22Rv1 (cell line): ENCODE measurements at regions not wholly inside any gene's neighbourhood (a gene's known extent, or its start where the extent isn't known, plus 50 kb on each side); places are given as distances from the start of the nearest gene placed in this dataset.

Experiments used
- H3K27ac ChIP-seq: fragments of 450-650 bp; 2 replicates; pipeline ENCODE4 v1.5.1; 2017
- CTCF ChIP-seq: fragments of 450-650 bp; IDR thresholded peaks from 2 replicates; pipeline ENCODE4 v1.5.1; 2017; ENCODE audit warnings: mild to moderate bottlenecking
- ZFX ChIP-seq: fragments of 450-650 bp; IDR thresholded peaks from 2 replicates; pipeline ENCODE4 v1.6.1; 2017; ENCODE audit warnings: antibody characterized with exemption, borderline replicate concordance

GRCh38 chr3:46124216-46125177, 83.6 kb downstream of the CCR1 start:
- TF ChIP-seq ZFX (no peak), CTCF (no peak)
- no peak overlapping the region for H3K27ac ChIP-seq

DNA sequence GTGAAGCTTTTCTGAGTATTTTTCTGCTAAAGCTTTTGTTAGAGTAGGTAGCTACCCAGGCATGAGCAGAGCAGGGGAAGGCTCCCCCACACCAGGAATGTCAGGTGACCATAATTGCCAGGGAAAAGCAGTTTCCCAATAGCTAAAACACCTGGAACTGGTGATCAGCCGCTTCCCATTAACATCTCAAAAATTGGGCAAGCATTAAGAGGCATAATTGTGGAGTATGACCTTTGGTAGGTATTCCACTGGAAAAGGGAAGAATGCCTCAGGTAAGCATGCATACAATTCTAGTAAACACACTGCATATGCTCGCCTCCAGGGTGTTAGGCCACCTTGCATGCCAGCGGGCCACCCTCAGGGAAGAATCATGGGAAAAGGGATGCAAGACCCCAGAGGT, 84.5 kb downstream of the CCR1 start:
- H3K27ac ChIP-seq: no peak overlapping the region
- TF ChIP-seq ZFX (no peak), CTCF (no peak)

DNA sequence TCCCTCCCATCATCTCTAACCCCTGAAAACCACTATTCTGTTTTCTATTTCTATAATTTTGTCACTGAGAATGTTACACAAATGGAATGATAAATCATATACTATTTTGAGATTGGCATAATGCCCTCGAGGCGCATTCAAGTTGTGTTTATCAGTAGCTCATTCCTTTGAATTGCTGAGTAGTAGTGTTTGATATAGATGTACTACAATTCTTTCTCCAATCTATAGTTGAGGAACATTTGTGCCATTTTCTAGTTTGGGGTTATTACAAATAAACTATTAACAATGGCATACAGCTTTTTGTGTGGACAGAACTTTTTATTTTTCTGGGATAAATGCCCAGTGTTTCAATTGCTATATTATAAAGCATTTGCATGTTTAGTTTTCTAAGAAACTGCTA, 86.0 kb downstream of the CCR1 start:
- no peak overlapping the region for H3K27ac ChIP-seq
- no peak for TF ChIP-seq ZFX
- no peak for TF ChIP-seq CTCF

GRCh38 chr3:46120983-46121382, 87.1 kb downstream of the CCR1 start:
- TF ChIP-seq CTCF (no peak), ZFX (no peak)
- H3K27ac ChIP-seq: no peak overlapping the region

DNA sequence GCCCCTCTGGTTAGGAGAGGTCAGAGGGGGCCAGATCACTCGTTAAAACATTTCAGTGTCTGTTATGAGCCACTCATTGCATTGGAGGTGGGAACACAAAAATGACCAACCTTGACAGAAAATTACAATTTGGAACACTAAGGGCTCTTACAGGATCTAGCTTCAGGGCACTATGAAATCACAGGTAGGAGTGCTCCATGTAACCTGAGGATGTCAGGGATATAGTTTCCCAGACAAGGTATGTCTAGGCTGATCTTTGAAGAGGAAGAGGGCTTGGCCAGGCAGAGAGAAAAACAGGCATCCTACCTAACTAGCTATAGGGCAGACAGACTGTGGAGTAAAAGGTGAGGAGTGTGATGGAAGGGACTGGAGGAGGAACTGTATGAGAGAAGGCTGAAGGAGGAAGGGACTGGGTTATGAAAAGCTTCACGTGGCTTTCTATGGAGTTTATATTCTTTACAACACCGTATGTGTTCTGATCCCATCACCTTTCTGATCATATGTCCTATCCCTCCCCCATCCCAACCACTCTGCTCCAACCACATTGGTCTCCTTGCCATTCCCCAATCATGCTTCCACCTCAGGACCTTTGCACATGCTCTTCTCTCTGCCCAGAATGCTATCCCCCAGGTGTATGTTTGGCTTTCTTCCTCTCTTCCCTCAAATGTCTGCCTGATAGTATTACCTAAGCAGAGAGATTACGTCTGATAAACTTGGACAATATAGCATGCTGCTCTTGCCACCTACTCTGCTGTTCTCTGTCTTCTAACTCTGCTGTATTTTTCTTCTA, 88.2 kb downstream of the CCR1 start:
- no peak overlapping the region for H3K27ac ChIP-seq
- no peak for TF ChIP-seq CTCF
- TF ChIP-seq ZFX: no peak

- no peak for TF ChIP-seq CTCF
- no peak for TF ChIP-seq ZFX
- H3K27ac ChIP-seq: no peak overlapping the region
Measured at GRCh38 chr3:46119253-46119652, 88.9 kb downstream of the CCR1 start.

DNA sequence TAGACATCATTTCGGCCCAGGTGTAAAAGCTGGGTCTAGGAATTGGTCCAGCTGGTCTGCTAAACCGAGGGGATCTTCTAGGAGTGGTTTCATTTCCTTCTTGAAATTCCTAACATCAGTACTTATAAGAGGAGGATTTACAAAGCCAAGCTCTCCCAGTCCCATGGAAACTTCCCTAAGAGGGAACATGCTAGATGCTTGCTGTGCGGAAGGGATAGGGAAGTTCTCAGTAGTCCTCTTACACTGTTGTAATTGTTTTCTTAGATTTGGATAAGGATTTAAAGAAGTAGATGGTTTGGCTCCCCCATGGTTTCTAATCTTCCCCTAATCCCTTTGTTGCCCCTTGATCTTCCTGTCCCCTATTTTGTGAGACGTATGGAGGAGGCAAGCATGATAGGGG, 89.7 kb upstream of the XCR1 start:
- TF ChIP-seq ZFX: no peak
- TF ChIP-seq CTCF: no peak
- H3K27ac ChIP-seq: no peak overlapping the region
